ENCODE measurements at regions not wholly inside any gene's neighbourhood (a gene's known extent, or its start where the extent isn't known, plus 50 kb on each side); places are given as distances from the start of the nearest gene placed in this dataset.

DNA sequence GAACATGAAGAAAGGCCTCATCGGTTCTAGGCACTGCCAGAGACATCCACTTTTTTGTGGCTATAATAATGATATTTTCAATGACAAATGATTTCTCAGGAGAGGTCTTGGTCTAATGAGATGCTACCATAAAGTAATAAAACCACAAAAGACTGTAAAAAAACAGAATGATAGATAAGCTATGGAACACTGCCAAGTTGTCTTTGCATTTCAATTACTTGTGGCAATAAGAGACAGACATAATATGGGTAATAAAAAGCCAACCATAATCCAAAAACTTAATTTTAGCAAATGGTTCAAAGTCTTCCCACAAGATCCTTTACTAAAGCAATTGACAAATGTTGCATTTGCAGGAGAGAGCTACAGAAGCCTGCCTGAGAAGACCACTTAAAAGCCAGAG is 292.5 kb downstream of the ATPSCKMT start:
- H3K4me2 ChIP-seq: no peak overlapping the region
- ChIA-PET CTCF (no interaction called here), POLR2A (ENCODE audit: unreplicated experiment) (no interaction called here)
- H3K27me3 ChIP-seq (ENCODE audit: insufficient read depth, low read depth): no peaks in the 10 kb centered on the region
- no peaks in the 10 kb centered on the region for H4K20me1 ChIP-seq (ENCODE audit: insufficient read depth)
- no peaks in the 10 kb centered on the region for H3K36me3 ChIP-seq (ENCODE audit: low read depth)
- no TSS peak for BruUV-seq (replicated peaks)
- no peak overlapping the region for H3K27ac ChIP-seq
- intact Hi-C loops (cut with micrococcal nuclease; ENCODE audit: unreplicated experiment): no loop called here
- no peak overlapping the region for H3K4me3 ChIP-seq
- H3K4me1 ChIP-seq (replicated peaks; ENCODE audit: insufficient read depth): no peaks in the 10 kb centered on the region
- DNase-seq: no peak
- H3K9me2 ChIP-seq (ENCODE audit: insufficient read depth): no peaks in the 10 kb centered on the region; the same call in 1 of the 2 replicates
- TF ChIP-seq, protein P1, sequence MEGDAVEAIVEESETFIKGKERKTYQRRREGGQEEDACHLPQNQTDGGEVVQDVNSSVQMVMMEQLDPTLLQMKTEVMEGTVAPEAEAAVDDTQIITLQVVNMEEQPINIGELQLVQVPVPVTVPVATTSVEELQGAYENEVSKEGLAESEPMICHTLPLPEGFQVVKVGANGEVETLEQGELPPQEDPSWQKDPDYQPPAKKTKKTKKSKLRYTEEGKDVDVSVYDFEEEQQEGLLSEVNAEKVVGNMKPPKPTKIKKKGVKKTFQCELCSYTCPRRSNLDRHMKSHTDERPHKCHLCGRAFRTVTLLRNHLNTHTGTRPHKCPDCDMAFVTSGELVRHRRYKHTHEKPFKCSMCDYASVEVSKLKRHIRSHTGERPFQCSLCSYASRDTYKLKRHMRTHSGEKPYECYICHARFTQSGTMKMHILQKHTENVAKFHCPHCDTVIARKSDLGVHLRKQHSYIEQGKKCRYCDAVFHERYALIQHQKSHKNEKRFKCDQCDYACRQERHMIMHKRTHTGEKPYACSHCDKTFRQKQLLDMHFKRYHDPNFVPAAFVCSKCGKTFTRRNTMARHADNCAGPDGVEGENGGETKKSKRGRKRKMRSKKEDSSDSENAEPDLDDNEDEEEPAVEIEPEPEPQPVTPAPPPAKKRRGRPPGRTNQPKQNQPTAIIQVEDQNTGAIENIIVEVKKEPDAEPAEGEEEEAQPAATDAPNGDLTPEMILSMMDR (conservative IDR thresholded peaks at IDR 0.05): no peak
- H3K9me3 ChIP-seq (ENCODE audit: insufficient read depth, low read depth): no peaks in the 10 kb centered on the region
- H3F3A ChIP-seq (ENCODE audit: insufficient read depth, low read depth): no peaks in the 10 kb centered on the region
- no peak overlapping the region for H2AFZ ChIP-seq
- H3K79me2 ChIP-seq (ENCODE audit: low read depth): no peaks in the 10 kb centered on the region

DNA sequence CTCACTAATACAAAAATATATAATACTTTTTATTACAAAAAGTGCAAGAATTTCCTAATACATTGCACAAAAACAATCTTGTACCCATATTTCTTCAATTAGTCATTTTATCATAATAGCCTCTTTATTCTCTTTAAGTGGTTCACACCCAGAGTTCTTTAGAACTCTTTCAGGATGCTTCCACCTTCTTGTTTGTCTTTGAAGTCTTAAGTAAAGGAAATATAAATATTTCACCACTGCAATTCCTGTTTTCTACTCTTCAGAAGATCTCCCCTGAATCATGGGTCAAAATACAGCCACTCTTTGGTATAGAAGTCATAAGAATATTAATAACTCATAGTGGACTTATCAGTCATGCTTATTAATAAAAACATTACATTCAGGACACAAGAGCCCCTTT is 293.0 kb downstream of the ATPSCKMT start:
- intact Hi-C loops (cut with micrococcal nuclease; ENCODE audit: unreplicated experiment): no loop called here
- Histone ChIP-seq H2AFZ (no peak overlapping the region), H3K9me3 (ENCODE audit: insufficient read depth, low read depth) (no peaks in the 10 kb centered on the region), H4K20me1 (ENCODE audit: insufficient read depth) (no peaks in the 10 kb centered on the region), H3K79me2 (ENCODE audit: low read depth) (no peaks in the 10 kb centered on the region), H3K4me3 (no peak overlapping the region), H3K9me2 (ENCODE audit: insufficient read depth) (no peaks in the 10 kb centered on the region; the same call in 1 of the 2 replicates), H3K4me1 (replicated peaks; ENCODE audit: insufficient read depth) (no peaks in the 10 kb centered on the region), H3K27me3 (ENCODE audit: insufficient read depth, low read depth) (no peaks in the 10 kb centered on the region), H3K4me2 (no peak overlapping the region), H3F3A (ENCODE audit: insufficient read depth, low read depth) (no peaks in the 10 kb centered on the region), H3K27ac (no peak overlapping the region), H3K36me3 (ENCODE audit: low read depth) (no peaks in the 10 kb centered on the region)
- POLR2A ChIA-PET (ENCODE audit: unreplicated experiment): no interaction called here
- no peak for DNase-seq
- BruUV-seq (replicated peaks): no TSS peak
- TF ChIP-seq, protein P1 (conservative IDR thresholded peaks at IDR 0.05): no peak
- TF ChIP-seq EZH2 (IDR thresholded peaks at IDR 0.05; ENCODE audit: low read depth): no peak
- CTCF ChIA-PET: no interaction called here

DNA sequence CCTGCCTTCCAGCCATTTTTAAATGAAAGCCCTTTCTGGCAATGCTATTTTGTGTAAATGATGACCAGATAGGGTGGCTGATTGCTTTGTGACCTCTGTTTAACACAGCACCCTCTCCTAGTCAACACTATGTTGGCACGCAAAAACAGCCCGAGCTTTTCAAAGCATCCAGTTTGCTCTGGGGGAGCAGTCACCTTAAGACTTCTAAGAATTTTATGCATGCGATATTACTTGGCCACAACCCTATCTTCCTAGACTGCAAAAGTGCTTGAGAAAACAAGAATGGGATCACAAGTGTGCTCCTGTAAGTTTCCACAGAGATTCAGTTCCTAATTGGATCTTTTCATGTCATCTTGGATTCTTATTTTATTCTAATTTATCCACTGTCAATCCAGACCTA is 294.1 kb downstream of the ATPSCKMT start:
- DNase-seq: no peak
- Histone ChIP-seq H3K9me2 (ENCODE audit: insufficient read depth) (no peaks in the 10 kb centered on the region; the same call in 1 of the 2 replicates), H2AFZ (no peak overlapping the region), H3K4me1 (replicated peaks; ENCODE audit: insufficient read depth) (no peaks in the 10 kb centered on the region), H4K20me1 (ENCODE audit: insufficient read depth) (no peaks in the 10 kb centered on the region), H3K27ac (no peak overlapping the region), H3K4me3 (no peak overlapping the region), H3K9me3 (ENCODE audit: insufficient read depth, low read depth) (no peaks in the 10 kb centered on the region), H3F3A (ENCODE audit: insufficient read depth, low read depth) (no peaks in the 10 kb centered on the region), H3K79me2 (ENCODE audit: low read depth) (no peaks in the 10 kb centered on the region), H3K36me3 (ENCODE audit: low read depth) (no peaks in the 10 kb centered on the region), H3K27me3 (ENCODE audit: insufficient read depth, low read depth) (no peaks in the 10 kb centered on the region), H3K4me2 (no peak overlapping the region)
- ChIA-PET POLR2A (ENCODE audit: unreplicated experiment) (no interaction called here), CTCF (no interaction called here)
- BruUV-seq (replicated peaks): no TSS peak
- intact Hi-C loops (cut with micrococcal nuclease; ENCODE audit: unreplicated experiment): no loop called here
- no peak for TF ChIP-seq EZH2 (IDR thresholded peaks at IDR 0.05; ENCODE audit: low read depth)
- TF ChIP-seq, protein P1 (conservative IDR thresholded peaks at IDR 0.05): no peak
